Immature natural killer cell (primary cell): ENCODE measurements at regions not wholly inside any gene's neighbourhood (a gene's known extent, or its start where the extent isn't known, plus 50 kb on each side); places are given as distances from the start of the nearest gene placed in this dataset.

Experiments used
- DNase-seq, 3 donors: peaks; one replicate each; pipeline ENCODE4 v3.0.0; 2022; ENCODE audit warnings: mixed read lengths in 1 of 3
- H3K27ac Mint-ChIP-seq, 6 donors: one replicate each; pipeline ENCODE4 v1.8.0; 2020; ENCODE audit warnings: mixed read lengths in 6 of 6, mild to moderate bottlenecking in 5 of 6, inconsistent platforms in 4 of 6, moderate library complexity in 3 of 6
- H3K27me3 Mint-ChIP-seq, 3 donors: one replicate each; pipeline ENCODE4 v1.8.0; 2020 to 2021; ENCODE audit warnings: low read depth in 3 of 3, mild to moderate bottlenecking in 3 of 3, mixed read lengths in 3 of 3, moderate library complexity in 3 of 3, inconsistent platforms in 1 of 3
- H3K36me3 Mint-ChIP-seq, 3 donors: one replicate each; pipeline ENCODE4 v1.8.0; 2020; ENCODE audit warnings: mixed read lengths in 3 of 3, inconsistent platforms in 2 of 3, mild to moderate bottlenecking in 2 of 3
- H3K4me1 Mint-ChIP-seq, 2 donors: one replicate each; pipeline ENCODE4 v1.8.0; 2020; ENCODE audit warnings: inconsistent platforms in 2 of 2, mild to moderate bottlenecking in 2 of 2, mixed read lengths in 2 of 2, moderate library complexity in 1 of 2
- H3K4me3 Mint-ChIP-seq, 5 donors: one replicate each; pipeline ENCODE4 v1.8.0; 2020; ENCODE audit warnings: mild to moderate bottlenecking in 5 of 5, mixed read lengths in 5 of 5, inconsistent platforms in 3 of 5, moderate library complexity in 3 of 5
- H3K9me3 Mint-ChIP-seq, 6 donors: one replicate each; pipeline ENCODE4 v1.8.0; 2020; ENCODE audit warnings: mild to moderate bottlenecking in 6 of 6, mixed read lengths in 6 of 6, inconsistent platforms in 4 of 6, moderate library complexity in 3 of 6

DNA sequence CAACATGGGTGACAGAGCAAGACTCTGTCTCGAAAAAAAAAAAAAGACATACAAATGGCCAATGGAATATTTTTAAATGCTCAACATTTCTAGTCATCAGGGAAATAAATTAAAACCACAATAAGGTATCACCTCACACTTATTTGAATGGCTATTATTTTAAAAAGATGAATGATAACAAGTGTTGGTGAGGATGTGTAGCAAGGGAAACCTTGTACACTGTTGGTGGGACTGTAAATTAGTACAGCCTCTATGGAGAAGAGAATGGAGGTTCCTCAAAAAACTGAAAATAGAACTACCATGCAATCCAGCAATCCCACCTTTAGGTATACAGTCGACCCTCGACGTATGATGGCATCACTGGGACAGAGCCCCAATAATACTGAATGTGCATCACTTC lies 65.4 kb upstream of the DIP2C start:
- Mint-ChIP-seq H3K36me3 (peaks cover 0 to 3% (median 0%) of the 10 kb centered on the region in 3 donors), H3K9me3 (peaks cover 3 to 9% (median 6%) of the 10 kb centered on the region in 6 donors), H3K27me3 (peaks cover 2 to 9% (median 3%) of the 10 kb centered on the region in 3 donors), H3K27ac (no peak overlapping the region), H3K4me1 (peaks cover 5 to 7% of the 10 kb centered on the region in 2 donors), H3K4me3 (no peak overlapping the region)
- no peak for DNase-seq

DNA sequence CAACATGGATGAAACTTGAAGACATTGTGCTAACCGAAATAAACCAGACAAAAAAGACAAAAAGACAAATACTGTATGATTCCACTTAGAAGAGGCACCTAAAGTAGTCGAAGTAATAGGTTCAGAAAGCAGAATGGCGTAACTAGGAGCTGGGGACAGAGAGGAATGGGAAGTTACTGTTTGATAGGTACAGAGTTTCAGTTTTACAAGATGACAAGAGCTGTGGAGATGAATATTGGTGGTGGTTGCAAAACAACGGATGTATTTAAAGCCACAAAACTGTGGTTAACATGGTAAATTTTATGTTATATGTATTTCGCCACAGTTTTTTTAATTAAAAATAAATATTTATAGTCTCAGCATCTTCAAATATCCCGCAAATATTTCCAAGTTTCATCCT lies 64.1 kb upstream of the DIP2C start:
- peaks cover 2 to 9% (median 2%) of the 10 kb centered on the region in 3 donors for H3K27me3 Mint-ChIP-seq
- H3K36me3 Mint-ChIP-seq = peaks cover 0 to 3% (median 0%) of the 10 kb centered on the region in 3 donors
- H3K27ac Mint-ChIP-seq = no peak overlapping the region
- H3K4me3 Mint-ChIP-seq = peak overlapping the region in 1 of 5 donors; percentile 9
- DNase-seq = no peak
- H3K9me3 Mint-ChIP-seq = peaks cover under 1 to 7% (median 6%) of the 10 kb centered on the region in 6 donors
- H3K4me1 Mint-ChIP-seq = peaks cover 3 to 5% of the 10 kb centered on the region in 2 donors

DNA sequence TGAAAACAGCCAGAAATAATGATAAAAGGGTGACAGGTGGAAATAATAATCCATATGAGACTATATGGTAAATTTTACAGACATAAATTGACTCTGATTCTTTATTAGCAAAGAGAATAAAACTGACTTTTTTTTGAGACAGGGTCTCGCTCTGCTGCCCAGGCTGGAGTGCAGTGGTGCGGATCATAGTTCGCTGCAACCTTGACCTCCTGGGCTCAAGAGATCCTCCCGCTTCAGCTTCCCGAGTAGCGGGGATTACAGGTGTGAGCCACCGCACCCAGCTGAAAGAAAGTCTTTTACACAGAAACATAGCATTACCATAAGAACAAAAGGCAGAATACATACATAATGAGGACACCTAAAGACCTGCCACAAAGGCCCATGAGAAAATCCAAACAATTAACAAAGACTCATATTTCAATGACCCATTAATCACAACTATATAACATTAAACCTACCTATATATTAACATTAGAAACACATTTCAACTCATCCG lies 51.5 kb upstream of the DIP2C start:
- Mint-ChIP-seq H3K4me3 (no peak overlapping the region), H3K9me3 (peaks cover 0 to 3% (median 0%) of the 10 kb centered on the region in 6 donors), H3K36me3 (no peaks in the 10 kb centered on the region), H3K27me3 (peaks cover 2 to 4% (median 2%) of the 10 kb centered on the region in 3 donors), H3K27ac (no peak overlapping the region), H3K4me1 (no peaks in the 10 kb centered on the region)
- no peak for DNase-seq

DNA sequence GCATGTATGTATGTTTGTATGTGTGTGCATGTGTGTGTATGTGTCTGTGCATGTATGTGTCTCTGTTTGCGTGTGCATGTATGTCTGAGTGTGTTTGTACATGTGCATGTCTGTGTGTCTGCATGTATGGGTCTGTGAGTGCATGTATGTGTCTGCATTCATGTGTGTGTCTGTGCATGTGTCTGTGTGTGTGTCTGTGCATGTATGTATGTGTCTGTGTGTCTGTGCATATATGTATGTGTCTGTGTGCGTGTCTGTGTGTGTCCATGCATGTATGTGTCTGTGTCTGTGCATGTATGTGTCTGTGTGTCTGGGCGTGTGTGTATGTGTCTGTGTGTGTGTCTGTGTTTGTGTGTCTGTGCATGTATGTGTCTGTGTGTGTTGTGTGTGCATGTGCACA lies 49.9 kb upstream of the DIP2C start:
- Mint-ChIP-seq H3K9me3 (peaks cover 0 to 2% (median 0%) of the 10 kb centered on the region in 6 donors), H3K36me3 (no peaks in the 10 kb centered on the region), H3K4me1 (no peaks in the 10 kb centered on the region), H3K4me3 (no peak overlapping the region), H3K27ac (no peak overlapping the region), H3K27me3 (peaks cover 0 to 2% (median 2%) of the 10 kb centered on the region in 3 donors)
- no peak for DNase-seq
